ENCODE measurements at regions not wholly inside any gene's neighbourhood (a gene's known extent, or its start where the extent isn't known, plus 50 kb on each side); places are given as distances from the start of the nearest gene placed in this dataset.
A peak's percentile ranks its signal among the peaks of the same experiment; 100 is the strongest.

- DNase-seq (ENCODE audit: low read depth): no peak
Measured at GRCh38 chr17:77737442-77738265, 220.8 kb upstream of the TNRC6C start.

DNA sequence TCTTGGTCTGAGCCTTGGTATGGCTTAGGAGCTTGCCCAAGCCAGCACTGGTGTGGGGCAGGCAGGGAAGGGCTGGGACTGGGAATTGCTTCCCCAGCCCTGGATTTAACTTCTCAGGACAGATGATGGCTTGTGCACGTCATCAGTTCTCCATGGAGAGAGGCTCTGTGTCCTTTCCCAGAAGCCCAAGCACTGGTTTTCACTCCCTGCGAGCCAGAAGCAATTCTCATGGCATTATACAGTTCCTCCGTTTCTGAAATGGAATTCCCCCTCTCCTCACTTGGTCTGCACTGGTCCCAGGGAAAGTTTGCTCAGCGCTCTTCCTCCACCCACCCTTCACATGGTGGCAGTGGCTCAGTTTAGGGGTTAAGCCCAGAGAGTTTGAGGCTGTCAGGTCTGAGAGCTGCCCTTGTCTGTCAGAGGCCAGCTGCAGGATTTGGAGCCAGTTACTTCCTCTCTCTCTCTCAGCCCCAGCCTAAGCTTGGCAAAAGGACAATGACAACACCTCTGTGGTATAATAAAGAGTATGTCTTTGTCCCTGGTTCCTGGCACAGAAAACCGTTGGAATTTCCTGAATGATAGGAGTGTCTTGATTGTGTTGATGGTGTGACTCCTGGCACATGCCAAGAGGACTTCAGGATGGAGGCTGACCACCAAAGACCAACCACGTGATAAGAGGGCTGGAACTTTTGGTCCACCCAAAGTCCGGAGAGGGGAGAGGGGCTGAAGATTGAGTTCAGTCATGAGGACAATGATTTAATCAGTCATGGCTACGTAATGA is 219.6 kb upstream of the TNRC6C start:
- DNase-seq (ENCODE audit: low read depth): peak; percentile 43

DNA sequence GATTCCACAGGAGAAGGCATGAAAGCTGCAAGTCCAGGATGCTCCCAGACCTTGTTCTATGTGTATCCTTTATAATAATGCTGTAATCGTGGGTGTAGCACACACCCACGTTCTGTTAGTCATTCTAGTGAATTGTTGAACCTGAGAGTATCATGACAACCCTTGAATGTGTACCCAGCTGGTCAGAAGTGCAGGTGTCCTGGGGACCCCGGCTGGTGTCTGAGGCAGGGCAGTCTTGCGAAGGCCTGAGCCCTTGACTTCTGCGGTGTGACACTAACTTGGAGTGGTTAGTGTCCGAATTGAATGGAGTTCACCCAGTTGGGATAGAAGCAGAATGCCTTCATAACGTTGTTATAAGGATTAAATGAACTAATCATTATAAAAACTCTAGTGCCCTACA is 218.0 kb upstream of the TNRC6C start:
- DNase-seq (ENCODE audit: low read depth): no peak

DNA sequence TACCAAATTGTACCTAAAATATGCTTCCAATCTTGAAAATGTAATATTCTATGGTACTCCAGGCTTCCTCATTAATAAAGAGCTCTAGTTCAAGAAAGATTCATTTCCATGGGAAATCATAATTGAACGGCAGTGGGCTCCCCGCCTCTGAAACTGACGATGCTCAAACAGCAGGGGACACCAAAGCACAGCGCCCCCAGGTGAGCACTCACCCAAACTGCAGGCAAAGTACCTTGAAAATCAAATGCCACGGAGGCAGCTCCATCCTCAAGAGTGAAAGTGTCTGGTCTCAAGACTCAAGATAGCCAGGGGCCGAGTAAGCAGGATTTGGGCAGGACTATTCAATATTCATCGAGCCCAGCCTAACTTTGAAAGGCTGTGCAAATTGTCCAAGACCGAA is 217.4 kb upstream of the TNRC6C start:
- no peak for DNase-seq (ENCODE audit: low read depth)

DNA sequence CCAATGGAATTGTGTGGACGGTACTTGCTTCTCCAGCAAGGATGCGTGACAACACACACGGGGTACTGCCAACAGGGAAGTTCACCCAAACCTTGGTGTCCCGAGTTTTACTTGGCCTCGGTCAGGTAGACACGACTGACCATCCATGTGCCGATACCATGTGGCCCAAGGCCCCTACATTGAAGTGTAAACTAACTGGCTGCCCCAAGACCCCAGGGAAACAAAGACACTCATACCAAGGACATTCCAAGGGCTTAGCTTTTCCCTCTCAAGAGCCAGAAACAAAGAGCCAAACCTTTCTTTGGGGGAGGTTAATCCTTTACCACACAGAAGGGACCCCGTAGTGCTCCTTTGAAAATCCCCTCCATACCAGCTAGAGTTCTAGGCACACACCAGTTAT is 215.9 kb upstream of the TNRC6C start:
- no peak for DNase-seq (ENCODE audit: low read depth)

GRCh38 chr17:77744066-77744988 is 214.2 kb upstream of the TNRC6C start:
- no peak for DNase-seq (ENCODE audit: low read depth)

GRCh38 chr17:77745702-77746101 is 212.8 kb upstream of the TNRC6C start:
- DNase-seq (ENCODE audit: low read depth): no peak

DNA sequence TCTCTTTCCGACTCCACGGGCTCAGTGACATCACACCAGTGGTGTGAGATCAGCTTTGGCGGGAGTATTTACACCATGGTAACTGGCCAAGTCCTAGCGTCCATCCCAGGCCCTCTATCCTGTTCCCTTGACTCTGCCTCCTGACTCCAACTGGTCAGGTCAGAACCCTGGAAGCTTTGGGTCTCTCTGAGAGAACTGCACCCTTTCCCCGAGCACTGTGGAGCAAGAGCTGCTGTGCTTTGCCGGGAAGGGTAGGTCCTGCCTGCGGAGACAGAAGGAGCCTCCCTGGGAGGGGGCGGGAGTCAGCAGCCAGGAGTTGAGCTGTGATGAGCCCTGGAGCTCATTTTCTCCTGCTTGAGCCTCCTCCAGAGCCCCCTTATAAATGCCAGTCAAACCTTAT is 212.1 kb upstream of the TNRC6C start:
- no peak for DNase-seq (ENCODE audit: low read depth)

GRCh38 chr17:77746896-77747554 is 211.5 kb upstream of the TNRC6C start:
- no peak for DNase-seq (ENCODE audit: low read depth)

- no peak for DNase-seq (ENCODE audit: low read depth)
Measured at GRCh38 chr17:77748436-77748835, 210.1 kb upstream of the TNRC6C start.

DNA sequence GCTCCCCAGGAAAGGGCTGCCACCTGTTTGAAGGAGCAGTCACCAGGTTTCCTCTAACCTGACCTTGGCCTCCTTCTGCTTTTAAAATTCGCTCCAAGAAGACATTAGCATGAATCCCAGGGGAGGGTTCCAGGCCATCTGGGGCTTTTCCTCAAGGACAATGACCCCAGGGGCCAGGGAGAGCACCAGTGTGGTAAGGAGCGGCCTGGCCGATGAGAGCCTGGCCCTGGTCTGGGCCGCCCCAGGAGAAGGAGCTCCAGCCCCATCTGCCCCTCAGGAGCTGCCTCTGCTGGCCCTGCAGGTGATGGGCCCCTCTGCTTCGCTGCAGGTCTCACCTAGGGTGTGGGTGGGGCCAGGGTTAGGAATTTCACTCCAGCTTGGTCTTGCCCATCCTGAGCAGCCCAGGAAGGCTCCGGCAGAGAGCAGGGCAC is 209.2 kb upstream of the TNRC6C start:
- no peak for DNase-seq (ENCODE audit: low read depth)

DNA sequence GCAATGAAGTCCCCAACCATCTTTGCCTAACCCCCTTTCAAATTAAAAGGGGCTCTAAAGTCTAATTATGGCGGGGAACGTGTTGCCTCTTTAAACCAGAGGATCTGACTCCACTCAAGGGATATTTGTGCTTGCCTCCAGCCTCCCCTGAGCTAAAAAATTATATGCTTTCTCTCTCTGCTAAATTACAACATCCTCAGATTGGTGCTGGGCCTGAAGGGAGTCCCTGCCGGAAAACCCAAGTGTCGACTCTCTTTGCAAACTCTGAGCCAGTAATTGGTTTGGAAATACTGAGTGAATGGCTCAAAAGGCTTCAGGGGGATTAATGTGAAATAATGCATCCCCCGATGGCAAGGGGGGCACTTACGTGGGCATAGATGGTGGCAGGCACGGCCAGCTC is 208.5 kb upstream of the TNRC6C start:
- DNase-seq (ENCODE audit: low read depth): no peak

GRCh38 chr17:77750427-77751043 is 208.0 kb upstream of the TNRC6C start:
- DNase-seq (ENCODE audit: low read depth): no peak

GRCh38 chr17:77753246-77753645 is 205.3 kb upstream of the TNRC6C start:
- DNase-seq (ENCODE audit: low read depth): no peak

GRCh38 chr17:77753691-77754245 is 204.7 kb upstream of the TNRC6C start:
- no peak for DNase-seq (ENCODE audit: low read depth)

DNA sequence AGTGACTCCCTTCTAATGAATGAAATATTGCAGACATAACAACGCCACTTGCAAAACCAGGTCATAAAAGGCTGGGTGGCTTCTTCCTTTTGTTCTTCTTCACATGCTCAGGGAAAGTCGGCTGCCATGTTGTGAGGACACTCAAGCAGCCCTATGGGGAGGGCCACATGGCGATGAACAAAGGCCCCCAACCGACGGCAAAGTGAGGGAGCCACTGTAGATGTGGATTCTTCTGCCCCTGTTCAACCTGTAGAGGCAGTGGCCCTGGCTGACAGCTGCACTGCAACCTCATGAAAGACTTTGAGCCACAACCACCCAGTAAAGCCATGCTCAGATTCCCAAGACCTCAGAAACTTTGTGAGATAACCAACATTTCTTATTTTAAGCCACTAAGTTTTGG is 203.5 kb upstream of the TNRC6C start:
- DNase-seq (ENCODE audit: low read depth): no peak

DNA sequence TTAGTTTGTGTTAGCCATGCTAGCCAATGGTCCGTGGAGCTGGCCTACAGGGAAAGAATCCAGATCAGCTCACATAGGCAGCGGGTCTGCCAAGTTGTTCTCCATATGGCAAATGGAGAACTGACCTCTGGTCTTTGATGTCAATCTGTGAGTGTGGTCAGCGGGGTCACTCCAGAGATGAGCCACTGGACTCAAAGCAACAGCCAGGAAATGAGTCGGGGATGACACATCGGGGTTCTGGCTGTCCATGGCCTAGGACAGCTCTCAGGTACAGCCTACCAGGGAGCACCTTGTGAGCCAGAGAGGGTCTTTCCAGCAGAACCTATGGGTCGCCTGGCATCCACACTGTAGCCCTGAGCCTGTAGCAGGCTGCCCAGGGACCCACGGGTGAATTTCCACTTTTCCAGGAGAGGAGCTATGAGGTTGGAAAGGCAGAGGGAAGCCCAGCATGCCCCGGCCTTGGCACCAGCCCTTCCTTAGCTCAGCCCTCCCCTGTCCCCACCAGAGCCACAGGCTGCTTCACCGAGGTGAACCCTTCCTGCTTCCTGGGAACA is 203.0 kb upstream of the TNRC6C start:
- DNase-seq (ENCODE audit: low read depth): no peak

- DNase-seq (ENCODE audit: low read depth): no peak
Measured at GRCh38 chr17:77756028-77756427, 202.5 kb upstream of the TNRC6C start.

DNA sequence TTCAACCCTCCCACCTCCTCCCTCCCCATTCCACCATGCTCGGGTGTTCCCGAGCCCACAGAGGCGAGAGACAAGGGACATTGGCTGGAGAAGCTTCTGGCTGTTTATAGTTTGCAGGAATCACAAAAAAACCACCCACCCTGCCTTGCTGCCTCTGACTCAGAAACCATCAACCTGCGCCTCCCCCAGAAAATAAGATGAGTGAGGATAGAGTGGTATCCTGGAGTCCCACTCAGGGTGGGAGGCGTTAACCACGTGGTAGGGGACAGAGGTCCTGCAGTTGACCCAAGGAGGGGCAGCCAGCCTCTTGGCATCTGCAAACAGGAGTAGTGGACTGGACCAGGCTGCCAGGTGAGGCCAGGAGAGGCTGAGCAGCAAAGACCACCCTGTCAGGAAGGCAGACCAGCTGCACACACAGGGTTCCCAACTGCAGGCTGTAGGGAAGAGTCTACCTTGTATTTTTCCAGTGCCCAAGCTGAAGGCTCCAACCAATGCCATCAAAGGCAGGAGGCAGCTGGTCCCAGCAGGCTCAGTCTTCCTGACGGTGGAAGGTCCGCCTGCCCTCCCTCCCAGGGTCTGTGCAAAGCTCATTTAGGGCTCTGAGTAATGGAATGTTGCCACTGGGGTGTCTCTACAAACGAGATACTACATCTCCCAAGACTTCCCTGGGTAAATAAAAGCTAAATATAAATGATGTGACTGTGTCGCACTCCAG is 201.5 kb upstream of the TNRC6C start:
- no peak for DNase-seq (ENCODE audit: low read depth)

- no peak for DNase-seq (ENCODE audit: low read depth)
Measured at GRCh38 chr17:77757561-77757898, 201.0 kb upstream of the TNRC6C start.

Data from Daoy (cell line).